ENCODE measurements at regions not wholly inside any gene's neighbourhood (a gene's known extent, or its start where the extent isn't known, plus 50 kb on each side); places are given as distances from the start of the nearest gene placed in this dataset.

- DNase-seq: no peak
Measured at GRCh38 chr2:12300019-12300602, 416.6 kb upstream of the TRIB2 start.

DNA sequence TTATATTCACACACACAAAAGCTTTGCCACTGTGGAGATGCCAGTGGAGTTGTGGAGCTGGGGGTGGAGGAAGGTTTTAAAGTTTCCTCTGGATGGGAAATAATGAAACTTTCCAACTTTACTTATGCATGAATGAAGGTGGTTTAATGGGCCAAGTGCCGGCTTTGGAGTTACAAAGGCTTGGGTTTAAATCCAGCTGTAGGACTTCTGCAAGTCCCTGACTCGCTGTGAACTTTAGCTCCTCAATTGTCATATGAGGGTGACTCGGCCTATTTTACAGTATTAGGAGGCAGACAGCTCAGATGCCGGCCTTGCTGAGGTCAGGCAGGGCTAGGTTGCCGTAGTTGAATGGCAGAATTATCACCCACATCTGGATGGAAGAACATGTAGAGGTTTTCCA is 415.8 kb upstream of the TRIB2 start:
- no peak for DNase-seq

DNA sequence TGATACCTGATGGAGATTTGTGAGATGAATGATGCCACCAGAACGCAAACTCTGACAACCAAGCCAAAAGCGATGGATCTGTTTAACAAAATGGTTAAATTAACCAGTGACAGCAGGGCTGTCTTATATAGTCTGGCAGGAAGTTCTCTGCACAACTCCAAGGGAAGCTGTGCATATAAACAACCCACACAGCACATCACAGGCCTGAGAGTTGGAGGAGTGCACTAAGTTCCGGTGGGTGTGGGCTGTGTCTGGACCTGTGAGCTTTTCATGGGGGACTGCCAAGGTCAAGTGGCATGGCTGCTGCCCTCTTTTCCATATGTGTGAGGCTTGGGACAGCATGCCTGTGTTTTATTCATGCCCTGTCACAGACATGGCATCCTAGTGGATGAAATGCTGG is 414.6 kb upstream of the TRIB2 start:
- no peak for DNase-seq

- no peak for DNase-seq
Measured at GRCh38 chr2:12302691-12303090, 414.0 kb upstream of the TRIB2 start.

DNA sequence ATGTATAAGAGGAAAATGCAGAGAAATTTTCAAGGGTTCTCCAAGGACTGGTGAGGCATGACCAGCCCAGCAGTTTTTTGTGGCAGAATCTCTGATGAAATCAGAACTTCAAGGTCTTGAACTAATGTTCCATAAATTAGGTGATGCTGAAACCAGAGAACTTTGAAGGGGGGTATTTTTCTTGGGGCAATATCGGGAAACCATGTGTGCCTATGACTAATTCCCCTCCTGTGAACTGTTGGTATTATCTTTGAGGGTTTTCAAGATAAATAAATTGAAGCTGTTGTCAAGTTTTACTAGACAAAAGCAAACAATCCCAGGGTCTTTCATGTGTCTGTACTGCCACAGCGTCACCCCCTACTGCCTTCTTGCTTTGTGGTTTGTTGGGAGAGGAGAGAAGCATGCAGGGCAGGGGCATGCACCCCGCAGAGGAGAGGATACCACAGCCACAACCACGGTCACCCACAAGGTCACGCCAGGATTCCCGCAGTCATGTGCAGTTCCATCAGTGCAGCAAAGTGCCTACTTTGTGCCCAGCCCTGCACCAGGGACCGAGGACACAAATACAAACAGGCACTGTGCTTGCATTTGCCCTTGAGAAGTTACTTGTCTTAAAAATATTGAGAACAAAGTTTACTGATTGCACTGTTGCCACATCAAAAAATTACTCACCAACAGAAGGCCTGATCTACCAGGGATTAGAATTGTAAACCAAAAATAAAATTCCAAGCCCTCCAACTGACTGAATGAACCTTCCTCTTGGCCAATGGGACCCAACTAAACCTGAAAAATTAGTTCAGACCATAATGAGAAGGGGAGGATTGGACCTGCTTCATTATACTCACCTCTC is 413.3 kb upstream of the TRIB2 start:
- DNase-seq: peak in 1 of 2 donors; percentile 12

DNA sequence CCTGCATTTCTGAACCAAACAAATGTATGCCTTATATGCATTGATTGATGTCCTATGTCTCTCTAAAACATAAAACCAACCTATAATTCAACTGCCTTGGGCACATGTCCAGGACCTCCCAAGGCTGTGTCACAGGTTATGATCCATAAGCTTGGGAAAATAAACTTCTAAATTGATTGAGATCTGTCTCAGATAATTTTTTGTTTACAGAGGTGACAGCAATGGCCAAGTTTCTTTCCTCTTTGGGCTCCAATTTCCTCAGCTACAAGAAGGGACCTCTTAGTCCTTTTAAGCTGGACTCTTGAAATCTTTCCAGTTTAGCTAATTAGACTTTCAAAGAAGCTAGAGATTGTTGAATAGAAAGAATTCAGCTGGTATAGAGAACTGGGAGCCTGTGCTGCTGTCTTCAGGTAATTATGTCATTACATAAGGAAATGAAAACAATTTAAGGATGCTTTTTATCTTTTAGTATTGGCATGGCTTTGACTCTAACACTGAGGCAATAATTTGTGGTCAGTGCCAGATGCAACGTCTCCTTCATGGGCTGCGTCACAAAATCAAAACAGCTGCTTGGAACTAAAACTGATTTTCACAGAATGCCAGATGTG is 412.1 kb upstream of the TRIB2 start:
- DNase-seq: no peak

DNA sequence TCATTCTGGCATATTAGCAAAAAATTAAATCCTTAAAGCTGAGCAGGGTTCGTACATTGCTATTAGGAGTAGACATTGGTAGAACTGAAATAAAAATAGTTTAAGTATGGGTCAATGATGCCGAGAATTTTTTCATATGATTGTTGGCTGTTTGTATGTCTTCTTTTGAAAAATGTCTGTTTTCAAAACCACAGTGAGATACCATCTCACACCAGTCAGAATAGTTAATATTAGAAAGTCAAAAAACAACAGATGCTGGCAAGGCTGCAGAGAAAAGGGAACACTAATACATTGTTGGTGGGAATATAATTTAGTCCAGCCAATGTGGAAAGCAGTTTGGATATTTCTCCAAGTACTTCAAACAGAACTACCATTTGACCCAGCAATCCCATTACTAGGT is 410.8 kb upstream of the TRIB2 start:
- DNase-seq: no peak

GRCh38 chr2:12310399-12310798 is 406.3 kb upstream of the TRIB2 start:
- no peak for DNase-seq

DNA sequence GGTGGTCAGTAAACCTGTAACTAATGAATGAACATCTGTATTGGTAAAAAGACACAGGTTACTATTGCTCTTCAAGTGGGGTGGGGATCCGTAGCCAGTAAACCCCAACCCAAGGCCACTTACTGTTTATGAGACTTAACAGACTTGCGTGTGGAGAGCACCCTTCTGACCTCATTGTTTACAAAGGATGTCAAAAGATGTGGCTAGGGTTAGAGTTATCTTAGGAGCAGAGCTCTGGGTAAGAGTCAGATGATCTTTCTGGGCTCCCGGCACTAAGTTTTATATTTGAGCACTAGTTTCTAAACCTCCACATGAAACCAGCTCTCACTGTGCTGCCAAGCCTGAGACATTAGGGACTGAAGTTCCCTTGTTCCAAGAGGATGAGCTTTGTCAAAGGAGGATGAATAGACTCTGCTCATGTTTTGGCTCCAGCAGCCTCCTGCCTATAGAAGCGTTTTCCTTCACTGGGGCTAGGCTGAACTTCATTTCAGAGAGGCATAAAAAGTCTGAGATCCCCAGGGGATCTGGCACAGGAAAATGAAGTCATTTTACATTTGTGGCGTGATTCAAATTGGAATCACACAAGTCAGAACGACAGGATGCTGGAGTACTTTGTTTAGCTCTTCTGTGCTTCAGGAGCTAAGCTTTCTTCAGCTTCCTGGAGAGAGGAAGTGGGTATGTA is 403.1 kb upstream of the TRIB2 start:
- no peak for DNase-seq

- no peak for DNase-seq
Measured at GRCh38 chr2:12314127-12314760, 402.5 kb upstream of the TRIB2 start.

DNA sequence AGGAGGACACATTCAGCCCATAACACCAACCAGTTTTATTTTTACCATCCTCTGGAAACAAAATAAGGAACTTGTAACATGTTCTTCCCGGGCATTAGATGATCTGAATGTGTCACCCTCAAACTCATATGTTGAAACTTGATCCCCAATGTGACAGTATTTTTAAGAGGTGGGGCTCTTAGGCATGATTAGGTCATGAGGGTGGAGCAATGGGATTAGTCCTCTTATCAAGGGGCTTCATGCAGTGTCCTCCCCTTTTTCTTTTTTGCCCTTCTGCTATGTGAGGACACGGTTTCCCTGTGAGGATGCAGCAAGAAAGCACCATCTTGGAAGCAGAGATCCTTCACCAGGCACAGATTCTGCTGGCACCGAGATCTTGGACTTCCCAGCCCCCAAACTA is 401.5 kb upstream of the TRIB2 start:
- no peak for DNase-seq

- no peak for DNase-seq
Measured at GRCh38 chr2:12316476-12316875, 400.3 kb upstream of the TRIB2 start.

GRCh38 chr2:12317286-12317685 is 399.4 kb upstream of the TRIB2 start:
- DNase-seq: no peak

- no peak for DNase-seq
Measured at GRCh38 chr2:12317814-12318426, 398.8 kb upstream of the TRIB2 start.

GRCh38 chr2:12318427-12319057 is 398.2 kb upstream of the TRIB2 start:
- no peak for DNase-seq

DNA sequence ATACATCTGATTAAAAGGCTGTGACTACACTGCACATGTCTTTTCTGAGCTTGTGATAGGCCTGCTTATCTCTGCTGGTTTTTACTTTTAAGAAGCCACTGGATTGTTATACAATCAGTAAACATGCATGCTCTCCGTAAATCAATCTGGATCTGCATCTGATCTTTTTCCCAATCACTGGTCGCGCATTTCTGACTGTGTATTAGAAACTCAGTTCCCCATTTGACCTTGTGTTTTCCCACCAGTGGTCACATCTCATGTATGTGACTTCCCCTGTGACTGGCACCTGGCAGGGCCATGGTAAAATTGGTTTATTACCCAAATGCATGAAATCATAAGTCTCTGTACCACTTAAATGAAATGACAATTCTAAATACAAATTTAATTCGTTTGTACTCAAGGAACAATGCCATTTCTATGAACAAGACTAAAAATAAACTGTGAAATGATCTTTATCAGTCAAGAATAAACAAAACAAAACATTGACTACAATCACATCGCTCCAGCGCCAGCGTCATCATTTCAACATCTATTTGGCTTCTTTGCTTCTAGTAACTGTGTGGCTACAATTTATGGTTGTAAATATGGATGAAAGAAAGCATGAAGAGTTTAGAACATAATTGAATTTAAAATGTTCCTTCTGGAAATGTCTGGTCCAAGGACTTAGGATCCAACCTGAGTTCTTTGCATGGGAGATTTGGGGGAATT is 396.6 kb upstream of the TRIB2 start:
- DNase-seq: no peak

- DNase-seq: no peak
Measured at GRCh38 chr2:12320991-12321641, 395.6 kb upstream of the TRIB2 start.

GRCh38 chr2:12321886-12322285 is 394.9 kb upstream of the TRIB2 start:
- no peak for DNase-seq

DNA sequence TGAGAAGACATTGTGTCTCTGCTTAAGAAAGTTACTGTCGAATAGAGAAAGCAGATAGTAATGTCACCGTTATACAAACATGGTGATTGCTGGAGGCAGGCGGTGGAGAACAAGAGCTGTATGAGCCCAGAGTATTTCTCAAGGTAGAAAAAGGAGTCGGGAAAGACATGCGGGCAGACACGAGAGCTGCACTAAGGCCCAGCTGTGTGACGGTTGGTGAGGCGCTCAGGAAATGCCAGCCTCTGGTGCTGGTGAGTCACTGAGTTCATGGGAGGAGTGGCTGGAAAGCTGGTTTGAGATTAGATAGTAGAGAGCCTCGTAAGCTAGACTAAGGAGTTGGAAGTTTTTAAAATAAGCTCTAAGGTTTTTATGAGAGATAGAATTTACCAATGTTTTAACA is 390.9 kb upstream of the TRIB2 start:
- DNase-seq: no peak

DNA sequence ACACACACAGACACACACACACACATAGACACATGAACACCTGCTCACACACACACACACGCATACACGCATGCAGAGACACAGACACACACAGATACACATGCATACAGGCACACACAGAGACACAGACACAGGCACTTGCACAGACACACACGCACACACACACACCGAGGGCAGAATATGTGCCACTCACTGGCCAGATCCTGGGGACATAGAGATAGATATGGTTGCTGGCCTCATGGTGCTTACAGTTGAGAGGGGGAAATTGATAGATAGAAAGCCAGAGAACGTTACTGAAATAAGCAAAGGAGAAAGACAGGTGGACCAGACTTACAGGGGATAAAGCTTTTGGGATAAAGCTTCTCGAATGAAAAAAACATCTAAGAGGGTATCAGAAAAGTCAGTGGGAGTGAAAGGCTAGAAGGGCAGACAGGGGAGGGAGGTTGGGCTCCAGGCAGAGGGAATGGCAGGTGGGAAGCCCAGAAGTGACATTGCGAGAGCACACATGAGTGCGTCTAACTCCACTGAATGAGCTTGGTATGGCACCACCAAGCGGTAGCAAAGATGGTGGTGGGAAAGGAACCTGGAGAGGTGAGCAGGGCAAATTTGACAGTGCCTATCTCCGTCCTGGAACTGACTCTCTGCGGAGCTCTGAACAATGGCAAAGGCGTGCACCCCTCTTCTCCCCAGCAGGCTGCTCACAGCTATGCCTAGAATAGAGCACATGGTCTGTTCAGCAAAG is 390.1 kb upstream of the TRIB2 start:
- DNase-seq: peak in 1 of 2 donors; percentile 5
